ENCODE measurements at regions not wholly inside any gene's neighbourhood (a gene's known extent, or its start where the extent isn't known, plus 50 kb on each side); places are given as distances from the start of the nearest gene placed in this dataset.

DNA sequence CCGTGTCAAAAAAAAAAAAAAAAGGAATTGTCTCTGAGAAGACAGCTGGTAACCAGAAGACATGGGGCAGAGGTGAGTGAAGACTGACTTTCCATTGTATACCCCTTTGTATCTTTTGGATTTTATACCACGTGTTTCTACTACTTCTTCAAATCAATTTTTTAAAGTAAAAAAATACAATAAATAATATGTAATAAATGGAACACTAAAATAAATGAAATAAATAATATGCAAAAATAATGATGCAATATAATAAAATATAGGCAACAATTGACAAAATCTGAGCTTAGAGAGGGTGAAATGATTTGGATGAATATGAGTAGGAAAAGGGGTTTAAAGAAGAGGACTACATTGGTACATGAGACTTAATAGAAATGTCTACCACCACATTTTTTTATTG lies 155.8 kb downstream of the IL15 start:
- H3K27ac ChIP-seq: no peak overlapping the region
- no peaks in the 10 kb centered on the region for H3K36me3 ChIP-seq
- H3K4me1 ChIP-seq: no peaks in the 10 kb centered on the region
- no peak overlapping the region for H3K4me3 ChIP-seq
- TF ChIP-seq, protein P1, sequence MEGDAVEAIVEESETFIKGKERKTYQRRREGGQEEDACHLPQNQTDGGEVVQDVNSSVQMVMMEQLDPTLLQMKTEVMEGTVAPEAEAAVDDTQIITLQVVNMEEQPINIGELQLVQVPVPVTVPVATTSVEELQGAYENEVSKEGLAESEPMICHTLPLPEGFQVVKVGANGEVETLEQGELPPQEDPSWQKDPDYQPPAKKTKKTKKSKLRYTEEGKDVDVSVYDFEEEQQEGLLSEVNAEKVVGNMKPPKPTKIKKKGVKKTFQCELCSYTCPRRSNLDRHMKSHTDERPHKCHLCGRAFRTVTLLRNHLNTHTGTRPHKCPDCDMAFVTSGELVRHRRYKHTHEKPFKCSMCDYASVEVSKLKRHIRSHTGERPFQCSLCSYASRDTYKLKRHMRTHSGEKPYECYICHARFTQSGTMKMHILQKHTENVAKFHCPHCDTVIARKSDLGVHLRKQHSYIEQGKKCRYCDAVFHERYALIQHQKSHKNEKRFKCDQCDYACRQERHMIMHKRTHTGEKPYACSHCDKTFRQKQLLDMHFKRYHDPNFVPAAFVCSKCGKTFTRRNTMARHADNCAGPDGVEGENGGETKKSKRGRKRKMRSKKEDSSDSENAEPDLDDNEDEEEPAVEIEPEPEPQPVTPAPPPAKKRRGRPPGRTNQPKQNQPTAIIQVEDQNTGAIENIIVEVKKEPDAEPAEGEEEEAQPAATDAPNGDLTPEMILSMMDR (IDR thresholded peaks at IDR 0.05): no peak
- DNase-seq: no peak
- WGBS, 2 donors: 90 to 93% methylated on average over 2 of the region's 2 CpGs
- ATAC-seq: no peak
- intact Hi-C loops (cut with DNase I): no loop called here
- H3K9me3 ChIP-seq: no peaks in the 10 kb centered on the region
- H3K27me3 ChIP-seq: no peaks in the 10 kb centered on the region

- 95 to 97% methylated on average over 2 of the region's 2 CpGs for WGBS, 2 donors
- TF ChIP-seq, protein P1 (IDR thresholded peaks at IDR 0.05): no peak
- H3K4me3 ChIP-seq: no peak overlapping the region
- no peaks in the 10 kb centered on the region for H3K4me1 ChIP-seq
- DNase-seq (no peak), ATAC-seq (no peak)
- no peaks in the 10 kb centered on the region for H3K27me3 ChIP-seq
- no peaks in the 10 kb centered on the region for H3K36me3 ChIP-seq
- H3K9me3 ChIP-seq: no peaks in the 10 kb centered on the region
- H3K27ac ChIP-seq: no peak overlapping the region
- intact Hi-C loops (cut with DNase I): no loop called here
These were observed 161.6 kb downstream of the IL15 start for GRCh38 chr4:141797966-141798365.

DNA sequence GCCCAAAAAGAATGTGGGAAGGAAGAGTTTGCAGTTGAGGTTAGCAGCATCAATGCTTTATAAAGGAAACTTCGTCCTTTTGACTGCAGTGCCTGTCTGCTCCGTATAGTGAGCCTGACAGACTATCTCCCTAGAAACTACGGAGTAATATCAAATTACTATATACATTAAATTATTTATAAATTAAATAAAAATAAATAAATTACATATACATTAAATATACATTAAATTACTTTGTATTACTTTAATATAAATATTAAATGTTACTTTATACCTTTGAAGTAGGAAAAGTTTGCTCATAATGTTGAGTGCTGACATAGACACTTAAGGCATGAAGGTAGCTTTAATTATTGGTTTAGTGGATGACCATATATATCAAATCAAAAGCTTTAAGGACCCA lies 165.2 kb downstream of the IL15 start:
- TF ChIP-seq, protein P1 (IDR thresholded peaks at IDR 0.05): no peak
- no peaks in the 10 kb centered on the region for H3K4me1 ChIP-seq
- WGBS, 2 donors: 83 to 91% methylated on average over 3 of the region's 3 CpGs
- H3K27me3 ChIP-seq: no peaks in the 10 kb centered on the region
- DNase-seq: no peak
- H3K4me3 ChIP-seq: no peak overlapping the region
- no peaks in the 10 kb centered on the region for H3K36me3 ChIP-seq
- H3K9me3 ChIP-seq: no peaks in the 10 kb centered on the region
- H3K27ac ChIP-seq: no peak overlapping the region
- intact Hi-C loops (cut with DNase I): no loop called here
- ATAC-seq: no peak

DNA sequence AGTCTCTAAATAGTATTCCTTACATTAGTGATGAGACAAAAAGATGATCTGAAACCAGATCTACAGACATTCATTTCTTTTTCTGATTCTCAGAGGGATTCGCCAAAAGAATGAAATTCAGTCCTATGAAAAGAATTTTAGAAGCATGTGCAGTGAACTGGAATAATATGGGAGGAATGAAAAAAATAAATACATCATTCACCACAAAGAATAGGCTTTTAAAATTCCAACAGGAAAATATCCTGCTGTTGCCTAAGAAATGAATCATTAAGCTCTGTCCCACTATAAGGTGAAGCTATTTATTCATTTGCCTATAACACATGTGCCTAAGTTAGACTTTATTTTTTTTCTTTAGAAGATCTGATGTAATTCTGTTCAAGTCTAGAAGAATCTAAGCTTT lies 165.9 kb downstream of the IL15 start:
- intact Hi-C loops (cut with DNase I): no loop called here
- Histone ChIP-seq H3K27me3 (no peaks in the 10 kb centered on the region), H3K27ac (no peak overlapping the region), H3K4me1 (no peaks in the 10 kb centered on the region), H3K36me3 (no peaks in the 10 kb centered on the region), H3K9me3 (no peaks in the 10 kb centered on the region), H3K4me3 (no peak overlapping the region)
- TF ChIP-seq, protein P1 (IDR thresholded peaks at IDR 0.05): no peak
- 76 to 88% methylated on average over 1 of the region's 1 CpG for WGBS, 2 donors
- ATAC-seq: no peak
- no peak for DNase-seq

DNA sequence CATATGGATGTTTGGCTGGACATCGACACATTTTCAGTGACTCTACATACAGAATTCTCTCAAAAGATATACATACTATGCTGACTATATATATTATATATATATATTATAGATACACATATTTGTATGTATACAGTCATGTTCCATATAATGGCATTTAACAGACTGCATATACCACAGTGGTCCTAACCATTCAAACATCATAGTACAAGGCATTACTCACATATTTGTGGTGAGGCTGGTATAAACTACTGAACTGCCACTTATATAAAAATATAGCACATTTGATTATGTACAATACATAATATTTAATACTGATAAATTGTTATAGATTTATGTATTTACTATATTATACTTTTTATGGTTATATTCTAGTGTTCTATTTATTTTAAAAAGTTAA lies 168.5 kb downstream of the IL15 start:
- Histone ChIP-seq H3K36me3 (no peaks in the 10 kb centered on the region), H3K27ac (no peak overlapping the region), H3K9me3 (no peaks in the 10 kb centered on the region), H3K4me1 (no peaks in the 10 kb centered on the region), H3K27me3 (no peaks in the 10 kb centered on the region), H3K4me3 (no peak overlapping the region)
- DNase-seq (no peak), ATAC-seq (no peak)
- intact Hi-C loops (cut with DNase I): no loop called here
- TF ChIP-seq, protein P1 (IDR thresholded peaks at IDR 0.05): no peak
- 94 to 96% methylated on average over 1 of the region's 1 CpG for WGBS, 2 donors

Data from heart right ventricle (tissue), 16 donors.